ENCODE measurements at regions not wholly inside any gene's neighbourhood (a gene's known extent, or its start where the extent isn't known, plus 50 kb on each side); places are given as distances from the start of the nearest gene placed in this dataset.

DNA sequence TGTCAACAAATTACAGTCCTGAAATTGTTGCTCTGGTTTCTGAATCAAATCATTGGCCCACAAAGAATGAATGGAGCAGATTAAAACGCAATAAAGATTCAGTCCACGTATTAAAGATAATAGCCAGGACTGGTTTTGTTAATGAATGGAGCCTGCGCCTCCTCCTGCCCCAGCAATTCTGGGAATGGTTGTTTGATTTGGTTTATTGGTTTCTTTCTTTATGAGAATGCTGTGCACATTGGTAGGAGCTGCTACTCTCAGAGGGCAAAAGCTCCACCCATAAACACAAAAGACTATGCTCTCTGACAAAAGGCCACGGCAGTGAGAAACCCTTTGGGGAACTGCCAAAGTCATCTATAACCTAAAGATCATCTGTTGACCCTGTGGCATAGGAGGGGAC lies 261.1 kb downstream of the ABHD5 start:
- in situ Hi-C loops (cut with MboI) = no loop called here
- Histone ChIP-seq H3F3A (ENCODE audit: insufficient read depth) (no peaks in the 10 kb centered on the region), H2AFZ (no peak overlapping the region), H3K4me3 (no peak overlapping the region), H3K4me1 (ENCODE audit: insufficient read depth) (no peaks in the 10 kb centered on the region), H3K79me2 (ENCODE audit: insufficient read depth) (no peaks in the 10 kb centered on the region), H3K9me3 (ENCODE audit: low read depth) (no peaks in the 10 kb centered on the region), H3K4me2 (ENCODE audit: unreplicated experiment) (no peak overlapping the region), H4K20me1 (ENCODE audit: insufficient read depth) (no peaks in the 10 kb centered on the region), H3K9me2 (ENCODE audit: insufficient read depth) (no peaks in the 10 kb centered on the region), H3K27ac (no peak overlapping the region), H3K36me3 (ENCODE audit: low read depth) (no peaks in the 10 kb centered on the region), H3K9ac (no peak overlapping the region), H3K27me3 (replicated peaks; ENCODE audit: insufficient read depth) (peaks cover 34% of the 10 kb centered on the region)
- DNase-seq = no peak
- no peak for TF ChIP-seq EZH2phosphoT487 (IDR thresholded peaks at IDR 0.05; ENCODE audit: insufficient read depth, low read depth)
- TF ChIP-seq EZH2 (IDR thresholded peaks at IDR 0.05; ENCODE audit: insufficient read depth, poor library complexity, severe bottlenecking) = no peak
- WGBS, 2 experiments (ENCODE audit: low coverage in 1 of 2, low lambda C conversion rate in 2 of 2, missing lambda C conversion rate in 2 of 2) = 62 to 69% methylated on average over 4 of the region's 4 CpGs

DNA sequence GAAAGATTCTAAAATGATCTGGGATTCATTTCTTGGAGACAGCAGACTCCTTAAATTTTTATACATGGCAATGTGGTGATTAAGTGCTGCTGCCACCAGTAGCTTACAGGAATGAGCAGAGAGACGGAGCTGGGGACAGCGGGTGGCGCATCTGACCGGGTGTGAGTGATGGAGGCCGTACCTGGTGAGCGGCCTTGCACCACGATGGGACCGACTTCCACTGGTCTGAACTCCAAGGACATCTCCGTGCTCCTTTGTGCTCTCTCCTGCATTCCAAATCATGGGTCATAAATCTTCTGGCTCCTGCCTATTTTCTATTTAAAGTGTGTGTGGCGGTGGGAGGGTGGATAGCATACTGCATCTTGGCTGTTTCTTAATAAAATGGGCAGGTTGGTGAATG lies 262.6 kb downstream of the ABHD5 start:
- in situ Hi-C loops (cut with MboI) = no loop called here
- no peak overlapping the region for H3K9ac ChIP-seq
- no peaks in the 10 kb centered on the region for H3K4me1 ChIP-seq (ENCODE audit: insufficient read depth)
- DNase-seq = no peak
- no peak overlapping the region for H3K4me2 ChIP-seq (ENCODE audit: unreplicated experiment)
- peaks cover 44% of the 10 kb centered on the region for H3K27me3 ChIP-seq (replicated peaks; ENCODE audit: insufficient read depth)
- no peaks in the 10 kb centered on the region for H4K20me1 ChIP-seq (ENCODE audit: insufficient read depth)
- no peaks in the 10 kb centered on the region for H3F3A ChIP-seq (ENCODE audit: insufficient read depth)
- H3K79me2 ChIP-seq (ENCODE audit: insufficient read depth) = no peaks in the 10 kb centered on the region
- no peaks in the 10 kb centered on the region for H3K9me3 ChIP-seq (ENCODE audit: low read depth)
- TF ChIP-seq EZH2 (IDR thresholded peaks at IDR 0.05; ENCODE audit: insufficient read depth, poor library complexity, severe bottlenecking) = no peak
- TF ChIP-seq EZH2phosphoT487 (IDR thresholded peaks at IDR 0.05; ENCODE audit: insufficient read depth, low read depth) = no peak
- no peak overlapping the region for H2AFZ ChIP-seq
- H3K4me3 ChIP-seq = no peak overlapping the region
- H3K27ac ChIP-seq = no peak overlapping the region
- no peaks in the 10 kb centered on the region for H3K9me2 ChIP-seq (ENCODE audit: insufficient read depth)
- no peaks in the 10 kb centered on the region for H3K36me3 ChIP-seq (ENCODE audit: low read depth)
- 66% methylated on average over 10 of the region's 10 CpGs for WGBS, 2 experiments (ENCODE audit: low coverage in 1 of 2, low lambda C conversion rate in 2 of 2, missing lambda C conversion rate in 2 of 2)

DNA sequence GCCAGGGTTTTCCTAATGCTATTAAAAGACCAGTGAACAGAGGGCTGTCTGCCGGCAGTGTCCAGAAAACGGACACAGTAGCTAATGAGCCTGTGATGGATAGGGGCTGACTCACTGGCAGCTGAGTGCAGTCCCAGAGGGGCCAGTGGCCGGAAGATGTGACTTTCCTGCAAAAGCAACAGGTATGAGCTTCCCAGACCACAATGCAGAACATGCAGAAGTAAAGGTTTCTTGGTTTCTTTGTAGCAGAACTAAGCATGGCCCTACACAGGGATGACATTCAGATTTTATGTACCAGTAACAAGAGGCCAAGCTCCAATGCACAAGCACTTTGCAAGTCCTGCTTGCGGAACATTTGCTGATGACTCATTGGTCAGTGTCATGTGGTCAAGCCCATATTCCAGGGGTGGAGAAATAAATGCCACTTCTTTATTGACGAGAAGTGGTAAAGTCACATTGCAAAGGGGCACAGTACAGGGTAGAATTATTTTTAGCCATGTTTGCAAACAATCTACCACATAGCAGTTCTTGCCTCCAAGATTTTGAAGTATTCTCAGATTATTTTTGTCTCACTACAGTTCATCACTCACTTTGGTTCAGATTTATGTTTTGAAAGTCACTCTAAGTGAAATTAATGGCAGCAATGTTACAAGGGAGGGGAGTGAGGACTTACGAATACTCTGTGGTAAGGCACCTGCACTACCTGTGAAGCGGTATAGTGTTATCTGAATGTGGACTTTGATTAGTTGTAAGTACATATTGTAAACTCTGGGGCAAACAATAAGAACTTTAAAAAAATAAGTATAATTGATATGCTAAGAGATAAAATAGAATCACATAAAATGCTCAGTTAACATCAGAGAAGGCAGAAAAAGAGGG lies 263.3 kb downstream of the ABHD5 start:
- H3K9ac ChIP-seq = no peak overlapping the region
- H2AFZ ChIP-seq = no peak overlapping the region
- TF ChIP-seq EZH2phosphoT487 (IDR thresholded peaks at IDR 0.05; ENCODE audit: insufficient read depth, low read depth) = no peak
- no peak for TF ChIP-seq EZH2 (IDR thresholded peaks at IDR 0.05; ENCODE audit: insufficient read depth, poor library complexity, severe bottlenecking)
- H3K27ac ChIP-seq = no peak overlapping the region
- H3K27me3 ChIP-seq (replicated peaks; ENCODE audit: insufficient read depth) = peaks cover 50% of the 10 kb centered on the region
- H3K4me3 ChIP-seq = no peak overlapping the region
- no peaks in the 10 kb centered on the region for H3K36me3 ChIP-seq (ENCODE audit: low read depth)
- no peaks in the 10 kb centered on the region for H4K20me1 ChIP-seq (ENCODE audit: insufficient read depth)
- no peak overlapping the region for H3K4me2 ChIP-seq (ENCODE audit: unreplicated experiment)
- H3K4me1 ChIP-seq (ENCODE audit: insufficient read depth) = no peaks in the 10 kb centered on the region
- no peaks in the 10 kb centered on the region for H3F3A ChIP-seq (ENCODE audit: insufficient read depth)
- 59 to 70% methylated on average over 7 of the region's 7 CpGs for WGBS, 2 experiments (ENCODE audit: low coverage in 1 of 2, low lambda C conversion rate in 2 of 2, missing lambda C conversion rate in 2 of 2)
- no peaks in the 10 kb centered on the region for H3K9me3 ChIP-seq (ENCODE audit: low read depth)
- no peaks in the 10 kb centered on the region for H3K9me2 ChIP-seq (ENCODE audit: insufficient read depth)
- in situ Hi-C loops (cut with MboI) = no loop called here
- H3K79me2 ChIP-seq (ENCODE audit: insufficient read depth) = no peaks in the 10 kb centered on the region
- DNase-seq = peak; percentile 37

DNA sequence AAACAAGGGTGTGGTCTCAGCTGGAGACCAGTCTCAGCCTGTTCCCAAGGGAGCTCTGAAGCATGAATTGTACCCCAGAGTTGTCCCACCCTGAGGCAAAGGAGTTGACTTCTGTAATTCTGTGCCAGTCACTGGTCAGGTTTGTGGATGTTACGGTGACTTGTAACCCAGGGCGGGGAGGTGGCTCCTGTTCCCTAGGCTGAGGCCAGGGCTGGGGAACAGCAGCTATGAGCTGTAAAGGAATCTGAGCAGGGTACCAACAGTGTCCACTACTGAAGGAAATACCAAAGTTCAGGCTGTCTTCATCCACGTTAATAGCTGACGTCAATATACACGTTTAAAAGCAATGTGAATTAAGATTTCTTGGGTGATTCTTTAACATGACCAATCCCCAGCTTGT lies 266.2 kb downstream of the ABHD5 start:
- Histone ChIP-seq H3K9me3 (ENCODE audit: low read depth) (no peaks in the 10 kb centered on the region), H3K4me1 (ENCODE audit: insufficient read depth) (no peaks in the 10 kb centered on the region), H3K79me2 (ENCODE audit: insufficient read depth) (no peaks in the 10 kb centered on the region), H4K20me1 (ENCODE audit: insufficient read depth) (no peaks in the 10 kb centered on the region), H3K27me3 (replicated peaks; ENCODE audit: insufficient read depth) (peaks cover 42% of the 10 kb centered on the region), H3K9ac (no peak overlapping the region), H3K4me3 (no peak overlapping the region), H3F3A (ENCODE audit: insufficient read depth) (no peaks in the 10 kb centered on the region), H3K27ac (no peak overlapping the region), H3K36me3 (ENCODE audit: low read depth) (no peaks in the 10 kb centered on the region), H3K9me2 (ENCODE audit: insufficient read depth) (no peaks in the 10 kb centered on the region), H2AFZ (no peak overlapping the region), H3K4me2 (ENCODE audit: unreplicated experiment) (no peak overlapping the region)
- DNase-seq = no peak
- 62 to 63% methylated on average over 5 of the region's 5 CpGs for WGBS, 2 experiments (ENCODE audit: low coverage in 1 of 2, low lambda C conversion rate in 2 of 2, missing lambda C conversion rate in 2 of 2)
- TF ChIP-seq EZH2 (IDR thresholded peaks at IDR 0.05; ENCODE audit: insufficient read depth, poor library complexity, severe bottlenecking) (no peak), EZH2phosphoT487 (IDR thresholded peaks at IDR 0.05; ENCODE audit: insufficient read depth, low read depth) (no peak)
- in situ Hi-C loops (cut with MboI) = no loop called here

Data from GM23248 (cell line).